ENCODE measurements at regions not wholly inside any gene's neighbourhood (a gene's known extent, or its start where the extent isn't known, plus 50 kb on each side); places are given as distances from the start of the nearest gene placed in this dataset.

- Histone ChIP-seq H3K4me2 (ENCODE audit: low read length) (no peak overlapping the region), H3K27me3 (ENCODE audit: insufficient read depth, low read length) (no peaks in the 10 kb centered on the region), H3K9me3 (ENCODE audit: control insufficient read depth in 1 of 2, insufficient read depth in 1 of 2, low read depth in 1 of 2, low read length in 2 of 2) (no peaks in the 10 kb centered on the region), H3K9me2 (ENCODE audit: insufficient read depth) (no peaks in the 10 kb centered on the region), H3K9ac (ENCODE audit: low read length) (no peak overlapping the region), H3K4me3 (replicated peaks in 1 of 2; ENCODE audit: low read depth in 1 of 2, low read length in 2 of 2) (no peak overlapping the region), H3K36me3 (ENCODE audit: control insufficient read depth in 1 of 2, insufficient read depth in 2 of 2, low read length in 2 of 2) (no peaks in the 10 kb centered on the region), H2AFZ (ENCODE audit: low read depth, low read length, poor library complexity, severe bottlenecking) (no peak overlapping the region), H4K20me1 (ENCODE audit: insufficient read depth) (no peaks in the 10 kb centered on the region), H3K79me2 (ENCODE audit: insufficient read depth, low read length) (no peaks in the 10 kb centered on the region), H3K4me1 (ENCODE audit: control insufficient read depth in 1 of 2, insufficient read depth in 2 of 2, low read length in 2 of 2) (no peaks in the 10 kb centered on the region), H3K27ac (ENCODE audit: low read depth, low read length) (no peak overlapping the region)
- no TSS peak for BruUV-seq (replicated peaks)
- DNase-seq (ENCODE audit: low read depth, low spot score) (no peak), ATAC-seq (no peak)
- TF ChIP-seq CTCF (IDR thresholded peaks at IDR 0.05 in 2 of 3, conservative IDR thresholded peaks at IDR 0.05 in 1 of 3; ENCODE audit: borderline replicate concordance in 1 of 3, insufficient read depth in 1 of 3, low read depth in 2 of 3, low read length in 2 of 3) (no peak), ELF1 (IDR thresholded peaks at IDR 0.05; ENCODE audit: borderline replicate concordance, low read depth) (no peak), SRF (IDR thresholded peaks at IDR 0.05; ENCODE audit: low read depth) (no peak), ZBTB33 (IDR thresholded peaks at IDR 0.05; ENCODE audit: extremely low read depth, insufficient replicate concordance, low read length) (no peak), SP1 (IDR thresholded peaks at IDR 0.05; ENCODE audit: low read depth) (no peak), POLR2A (IDR thresholded peaks at IDR 0.05; ENCODE audit: borderline replicate concordance, extremely low read depth, insufficient read depth, insufficient read length) (no peak), CBX3 (IDR thresholded peaks at IDR 0.05; ENCODE audit: low read depth) (no peak), SIN3A (IDR thresholded peaks at IDR 0.05; ENCODE audit: low read depth) (no peak), EZH2 (IDR thresholded peaks at IDR 0.05) (no peak), TCF7L2 (IDR thresholded peaks at IDR 0.05; ENCODE audit: borderline replicate concordance, extremely low read depth, insufficient read depth, insufficient read length) (no peak), EGR1 (IDR thresholded peaks at IDR 0.05; ENCODE audit: low read depth) (no peak), YY1 (IDR thresholded peaks at IDR 0.05; ENCODE audit: extremely low read depth, insufficient replicate concordance, low read depth, low read length) (no peak), MAX (IDR thresholded peaks at IDR 0.05) (no peak), CEBPB (IDR thresholded peaks at IDR 0.05; ENCODE audit: low read depth) (no peak), EZH2phosphoT487 (IDR thresholded peaks at IDR 0.05; ENCODE audit: borderline replicate concordance) (no peak), RAD21 (IDR thresholded peaks at IDR 0.05; ENCODE audit: low read depth) (no peak)
- ChIA-PET RAD21 (ENCODE audit: low non-redundant PET in 1 of 2, low total read pairs in 2 of 2, uncharacterized antibody in 2 of 2, unreplicated experiment in 2 of 2) (no interaction called here), CTCF (no interaction called here), POLR2A (no interaction called here)
- intact Hi-C loops (cut with micrococcal nuclease): no loop called here
Observed at GRCh38 chr4:11119474-11119873, 309.2 kb downstream of the HS3ST1 start.
